SK-N-DZ (cell line): ENCODE measurements at regions not wholly inside any gene's neighbourhood (a gene's known extent, or its start where the extent isn't known, plus 50 kb on each side); places are given as distances from the start of the nearest gene placed in this dataset.
"Not testable (repeated sequence)": the region's sequence is repeated elsewhere in the genome, so short reads cannot be mapped to it uniquely, and the experiment has no call there.

ENCODE experiments used
- DNase-seq: peaks from one replicate; pipeline ENCODE4 v3.0.0-alpha.2; 2015; ENCODE audit warnings: low spot score

- DNase-seq, result no peak
These were observed 216.9 kb downstream of the RPAP3 start for GRCh38 chr12:47488888-47489287.

GRCh38 chr12:47481041-47481440 is 224.8 kb downstream of the RPAP3 start:
- no peak for DNase-seq

- no peak for DNase-seq
These were observed 227.4 kb downstream of the RPAP3 start for GRCh38 chr12:47478426-47478825.

DNA sequence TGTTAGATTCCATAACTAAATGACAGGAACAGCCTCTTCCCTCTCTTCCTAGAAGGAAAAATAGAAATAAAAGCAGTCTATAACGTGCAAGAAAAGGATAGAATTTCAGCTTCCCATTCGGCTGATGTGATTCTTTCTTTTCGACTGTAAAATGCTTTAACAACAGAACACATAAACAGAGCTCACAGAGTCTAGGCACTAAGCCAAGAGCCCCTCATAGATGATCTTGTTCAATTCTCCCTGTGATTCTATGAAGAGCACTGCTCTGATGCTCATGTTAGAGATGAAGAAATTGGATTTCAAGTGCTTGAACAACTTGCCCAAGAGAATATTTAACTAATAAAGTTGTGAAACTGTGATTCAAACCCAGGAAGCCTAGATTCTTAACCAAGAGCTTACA is 232.7 kb downstream of the RPAP3 start:
- no peak for DNase-seq

- not testable (repeated sequence) for DNase-seq
These were observed 235.5 kb downstream of the RPAP3 start for GRCh38 chr12:47470349-47470748.

- DNase-seq, result not testable (repeated sequence)
These were observed 241.9 kb downstream of the RPAP3 start for GRCh38 chr12:47463918-47464317.

DNA sequence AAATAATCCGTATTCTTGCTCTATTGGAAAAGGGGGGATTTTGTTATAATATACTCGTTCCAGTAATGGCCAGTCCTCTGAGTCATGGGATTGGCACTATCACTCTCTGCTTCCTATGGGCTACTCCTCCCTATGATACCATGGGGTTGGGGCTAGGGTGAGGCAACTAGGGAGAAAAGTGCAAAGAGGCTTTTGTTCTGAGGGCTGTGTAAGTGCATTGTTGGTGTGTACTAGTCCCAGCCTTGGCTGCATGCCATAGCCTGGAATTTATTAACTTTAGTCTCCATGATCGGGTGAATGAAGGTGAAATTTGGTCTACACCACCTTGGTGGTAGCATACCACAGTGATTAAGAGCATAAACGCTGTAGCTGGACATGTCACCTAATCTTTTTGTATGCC is 247.6 kb downstream of the RPAP3 start:
- DNase-seq, result no peak

- DNase-seq, result no peak
These were observed 256.0 kb downstream of the RPAP3 start for GRCh38 chr12:47449797-47450196.

- DNase-seq, result no peak
These were observed 263.5 kb downstream of the RPAP3 start for GRCh38 chr12:47442310-47442709.

- DNase-seq, result no peak
These were observed 264.3 kb downstream of the RPAP3 start for GRCh38 chr12:47441490-47441889.

DNA sequence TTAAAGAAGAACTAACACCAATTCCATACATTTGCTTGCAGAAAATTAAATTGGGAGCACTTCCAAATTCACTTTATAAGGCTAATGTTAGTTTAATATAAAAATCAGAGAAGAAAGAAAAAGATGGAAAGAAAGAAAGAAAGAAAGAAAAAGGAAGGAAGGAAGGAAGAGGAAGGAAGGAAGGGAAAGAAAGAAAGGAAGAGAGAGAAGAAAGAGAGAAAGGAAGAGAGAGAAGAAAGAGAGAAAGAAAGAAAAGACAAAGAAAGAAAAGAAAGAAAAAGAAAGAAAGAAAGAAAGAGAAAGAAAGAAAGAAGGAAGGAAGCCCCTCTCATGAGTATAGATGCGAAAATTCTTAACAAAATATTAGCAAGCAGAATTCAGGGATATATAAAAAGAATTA is 267.7 kb downstream of the RPAP3 start:
- no peak for DNase-seq

DNA sequence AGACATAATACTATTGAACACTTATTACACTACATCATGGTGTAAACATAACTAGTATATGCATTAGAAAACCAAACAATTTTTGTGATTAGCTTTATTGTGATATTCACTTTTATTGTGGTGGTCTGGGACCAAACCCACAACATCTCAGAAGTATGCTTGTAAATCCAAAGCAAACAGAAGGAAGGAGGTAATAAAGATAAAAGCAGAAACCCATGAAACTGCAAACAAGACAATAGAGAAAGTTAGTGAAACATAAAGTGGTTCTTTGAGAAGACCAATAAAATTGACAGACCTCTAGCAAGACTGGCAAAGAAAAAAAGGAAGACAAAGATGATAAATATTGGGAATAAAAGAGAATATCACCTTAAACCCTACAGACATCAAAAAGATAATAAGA is 268.3 kb downstream of the RPAP3 start:
- no peak for DNase-seq

DNA sequence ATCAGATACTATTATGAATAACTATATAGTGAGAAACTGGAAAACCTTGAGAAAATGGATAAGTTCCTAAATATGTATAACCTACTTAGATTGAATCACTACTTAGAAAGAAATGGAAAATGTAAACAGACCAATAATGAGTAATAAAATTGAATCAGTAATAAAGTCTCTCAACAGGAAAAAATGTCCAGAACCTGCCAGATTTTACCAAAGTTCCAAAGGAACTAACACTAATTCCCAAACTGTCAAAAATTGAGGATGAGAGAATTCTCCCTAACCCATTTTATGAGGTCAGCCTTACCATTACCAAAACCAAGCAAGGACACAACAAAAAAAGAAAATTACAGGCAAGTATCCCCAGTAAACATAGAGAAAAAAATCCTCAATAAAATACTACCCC is 272.0 kb downstream of the RPAP3 start:
- DNase-seq, result no peak

DNA sequence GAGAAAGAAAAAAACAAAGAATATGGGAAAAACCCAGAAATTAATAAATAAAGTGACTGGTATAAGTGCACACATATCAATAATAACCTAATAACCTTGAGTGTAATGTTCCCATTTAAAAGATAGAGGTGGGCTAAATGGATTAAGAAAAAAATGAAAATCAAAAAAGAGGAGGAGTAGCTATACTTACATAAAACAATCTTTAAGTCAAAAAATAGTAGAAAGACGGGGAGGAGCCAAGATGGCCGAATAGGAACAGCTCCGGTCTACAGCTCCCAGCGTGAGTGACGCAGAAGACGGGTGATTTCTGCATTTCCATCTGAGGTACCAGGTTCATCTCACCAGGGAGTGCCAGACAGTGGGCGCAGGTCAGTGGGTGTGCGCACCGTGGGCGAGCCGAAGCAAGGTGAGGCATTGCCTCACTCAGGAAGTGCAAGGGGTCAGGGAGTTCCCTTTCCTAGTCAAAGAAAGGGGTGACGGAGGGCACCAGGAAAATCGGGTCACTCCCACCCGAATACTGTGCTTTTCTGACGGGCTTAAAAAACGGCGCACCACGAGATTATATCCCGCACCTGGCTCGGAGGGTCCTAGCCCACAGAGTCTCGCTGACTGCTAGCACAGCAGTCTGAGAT is 279.0 kb downstream of the RPAP3 start:
- not testable (repeated sequence) for DNase-seq

DNA sequence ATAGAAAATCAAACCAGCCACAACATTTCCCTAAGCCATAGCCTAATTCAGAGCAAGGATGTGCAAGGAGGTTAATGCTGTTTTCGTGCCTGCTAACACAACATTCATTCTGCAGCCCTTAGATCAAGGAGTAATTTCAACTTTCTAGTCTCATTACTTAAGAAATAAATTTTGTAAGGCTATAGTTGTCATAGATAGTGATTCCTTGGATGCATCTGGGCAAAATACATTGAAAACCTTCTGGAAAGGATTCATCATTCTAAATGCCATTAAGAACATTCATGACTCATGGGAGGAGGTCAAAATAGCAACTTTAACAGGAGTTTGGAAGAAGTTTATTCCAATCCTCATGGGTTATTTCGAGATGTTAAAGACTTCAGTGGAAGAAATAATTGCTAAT is 283.2 kb downstream of the RPAP3 start:
- DNase-seq, result no peak

DNA sequence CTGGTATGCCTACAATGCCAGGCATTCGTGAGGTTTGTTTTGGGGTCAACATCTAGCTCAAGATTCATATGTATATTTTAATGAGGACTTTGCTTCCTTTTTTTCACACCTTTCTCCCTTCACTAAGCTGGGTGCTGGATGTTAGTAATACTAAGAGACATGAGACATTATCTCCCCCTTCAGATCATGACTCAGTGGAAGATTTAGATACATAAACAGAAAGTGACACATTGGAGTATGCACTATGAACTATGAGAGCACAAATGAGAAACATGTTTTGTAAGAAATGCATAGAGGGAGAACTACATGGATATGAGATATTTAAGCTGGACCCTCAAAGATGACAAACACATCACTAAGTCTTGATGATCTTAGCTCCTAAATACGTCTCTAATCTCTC is 286.3 kb downstream of the RPAP3 start:
- no peak for DNase-seq

DNA sequence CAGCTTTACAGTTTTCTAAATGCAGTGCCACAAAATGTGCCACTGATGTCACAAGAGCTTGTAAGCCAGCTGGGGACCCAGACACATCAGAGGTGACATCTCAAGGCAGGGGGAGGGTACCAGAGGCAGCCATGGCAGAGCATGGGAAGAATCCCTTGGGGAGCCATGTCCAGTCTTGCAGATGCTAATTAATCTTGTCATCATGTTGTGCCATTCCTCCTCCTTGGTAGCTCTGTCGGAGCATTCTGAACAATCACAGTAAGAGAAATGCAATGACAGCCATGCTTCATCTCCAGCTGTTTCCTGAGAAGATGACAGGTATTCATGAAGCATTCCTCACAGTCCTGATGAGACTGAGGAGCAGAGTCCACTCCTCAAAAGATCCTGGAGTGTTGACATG is 287.9 kb downstream of the RPAP3 start:
- DNase-seq, result no peak

- DNase-seq, result no peak
These were observed 288.7 kb downstream of the RPAP3 start for GRCh38 chr12:47417121-47417520.

GRCh38 chr12:47415054-47415453 is 290.8 kb downstream of the RPAP3 start:
- no peak for DNase-seq

DNA sequence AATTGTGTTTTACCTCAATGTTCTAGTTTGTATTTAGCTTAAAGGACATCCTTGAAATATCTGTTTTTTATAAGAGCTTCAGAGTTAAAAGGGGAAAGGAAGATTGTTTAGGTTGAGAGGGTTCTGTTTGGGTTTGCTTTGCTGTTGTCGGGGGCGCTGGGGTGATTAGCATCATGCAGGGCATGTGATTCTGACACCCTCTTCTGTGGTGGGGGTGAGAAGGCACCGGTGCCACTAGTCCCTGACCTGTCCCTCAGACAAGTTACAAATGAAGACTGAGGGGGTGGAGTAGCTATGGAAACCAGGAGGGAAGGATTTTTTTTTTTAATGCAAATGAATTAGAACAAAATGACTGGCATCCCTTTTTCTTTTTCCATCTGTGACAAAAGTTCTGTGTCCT is 291.3 kb downstream of the RPAP3 start:
- no peak for DNase-seq

DNA sequence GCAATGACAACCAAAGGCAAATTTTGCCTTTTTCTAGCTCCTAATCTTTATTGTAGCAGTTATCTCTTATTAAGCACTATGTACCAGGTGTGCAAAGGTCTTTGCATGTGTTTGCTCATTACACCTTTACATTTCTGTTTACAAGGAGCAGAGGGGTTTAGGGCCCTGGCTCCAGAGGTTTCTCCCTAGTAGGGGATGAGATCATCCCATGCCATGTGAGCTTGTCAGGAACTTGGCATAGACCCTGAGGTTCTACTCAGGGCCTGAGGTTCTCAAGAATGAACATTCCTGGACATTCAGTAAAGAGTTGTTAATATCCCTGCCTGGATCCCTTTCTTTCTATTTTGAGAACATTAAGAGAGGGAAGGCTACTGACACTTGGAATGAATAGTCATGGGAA is 292.0 kb downstream of the RPAP3 start:
- DNase-seq, result no peak

GRCh38 chr12:47412601-47413236 is 293.1 kb downstream of the RPAP3 start:
- DNase-seq, result no peak

DNA sequence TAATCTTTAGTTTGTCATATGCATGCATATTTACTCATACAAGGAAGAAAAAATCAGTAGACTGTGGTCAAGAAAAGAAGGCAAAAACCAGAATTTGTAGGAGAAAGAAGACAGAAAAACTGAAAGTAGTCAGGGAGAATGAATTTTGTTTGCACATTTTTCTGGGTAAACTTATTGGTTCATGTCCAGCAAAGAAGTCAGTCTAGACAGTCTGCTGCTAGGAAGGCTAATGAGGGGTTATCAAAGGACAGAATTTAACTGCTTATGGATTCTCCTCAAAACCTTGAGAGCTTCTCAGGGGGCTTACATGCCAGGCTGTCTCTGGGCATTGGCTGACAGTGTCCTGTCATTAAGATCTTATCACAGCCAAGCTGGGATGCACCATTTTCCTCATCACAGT is 293.9 kb downstream of the RPAP3 start:
- DNase-seq, result no peak

GRCh38 chr12:47410862-47411261 is 295.0 kb downstream of the RPAP3 start:
- DNase-seq, result no peak
